ENCODE measurements at regions not wholly inside any gene's neighbourhood (a gene's known extent, or its start where the extent isn't known, plus 50 kb on each side); places are given as distances from the start of the nearest gene placed in this dataset.

DNA sequence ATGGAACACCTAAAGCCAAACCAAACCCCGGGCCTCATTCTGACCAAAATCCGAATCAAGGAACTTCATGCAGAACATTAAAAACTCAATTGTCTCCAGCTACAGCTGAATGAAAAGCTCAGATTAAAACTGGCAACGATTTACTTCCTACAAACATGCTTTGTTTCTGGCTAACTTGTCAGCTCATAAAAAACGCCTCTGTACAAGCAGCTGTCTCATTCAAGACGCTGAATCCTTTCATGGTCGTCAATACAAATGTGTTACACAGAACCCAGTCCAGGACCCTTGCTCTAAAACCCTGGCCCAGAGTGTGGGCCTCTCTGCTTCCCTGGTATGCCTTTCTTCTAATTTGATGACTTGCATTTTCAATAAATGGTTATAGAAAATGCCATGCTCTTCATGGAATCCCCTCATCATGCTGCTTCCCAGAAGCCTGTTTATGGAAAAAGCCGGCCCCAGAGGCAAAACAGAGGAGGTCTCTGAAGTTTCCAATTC lies 183.1 kb downstream of the PHLDA1 start:
- TF ChIP-seq TAF1 (IDR thresholded peaks at IDR 0.05; ENCODE audit: low read depth) (no peak), CEBPB (IDR thresholded peaks at IDR 0.05) (no peak), YY1 (IDR thresholded peaks at IDR 0.05; ENCODE audit: low read depth) (no peak), EP300 (IDR thresholded peaks at IDR 0.05; ENCODE audit: borderline replicate concordance) (no peak), ZBTB7A (IDR thresholded peaks at IDR 0.05; ENCODE audit: low read depth) (no peak), USF1 (IDR thresholded peaks at IDR 0.05) (no peak)
- TF ChIP-seq, protein P1, sequence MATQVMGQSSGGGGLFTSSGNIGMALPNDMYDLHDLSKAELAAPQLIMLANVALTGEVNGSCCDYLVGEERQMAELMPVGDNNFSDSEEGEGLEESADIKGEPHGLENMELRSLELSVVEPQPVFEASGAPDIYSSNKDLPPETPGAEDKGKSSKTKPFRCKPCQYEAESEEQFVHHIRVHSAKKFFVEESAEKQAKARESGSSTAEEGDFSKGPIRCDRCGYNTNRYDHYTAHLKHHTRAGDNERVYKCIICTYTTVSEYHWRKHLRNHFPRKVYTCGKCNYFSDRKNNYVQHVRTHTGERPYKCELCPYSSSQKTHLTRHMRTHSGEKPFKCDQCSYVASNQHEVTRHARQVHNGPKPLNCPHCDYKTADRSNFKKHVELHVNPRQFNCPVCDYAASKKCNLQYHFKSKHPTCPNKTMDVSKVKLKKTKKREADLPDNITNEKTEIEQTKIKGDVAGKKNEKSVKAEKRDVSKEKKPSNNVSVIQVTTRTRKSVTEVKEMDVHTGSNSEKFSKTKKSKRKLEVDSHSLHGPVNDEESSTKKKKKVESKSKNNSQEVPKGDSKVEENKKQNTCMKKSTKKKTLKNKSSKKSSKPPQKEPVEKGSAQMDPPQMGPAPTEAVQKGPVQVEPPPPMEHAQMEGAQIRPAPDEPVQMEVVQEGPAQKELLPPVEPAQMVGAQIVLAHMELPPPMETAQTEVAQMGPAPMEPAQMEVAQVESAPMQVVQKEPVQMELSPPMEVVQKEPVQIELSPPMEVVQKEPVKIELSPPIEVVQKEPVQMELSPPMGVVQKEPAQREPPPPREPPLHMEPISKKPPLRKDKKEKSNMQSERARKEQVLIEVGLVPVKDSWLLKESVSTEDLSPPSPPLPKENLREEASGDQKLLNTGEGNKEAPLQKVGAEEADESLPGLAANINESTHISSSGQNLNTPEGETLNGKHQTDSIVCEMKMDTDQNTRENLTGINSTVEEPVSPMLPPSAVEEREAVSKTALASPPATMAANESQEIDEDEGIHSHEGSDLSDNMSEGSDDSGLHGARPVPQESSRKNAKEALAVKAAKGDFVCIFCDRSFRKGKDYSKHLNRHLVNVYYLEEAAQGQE (IDR thresholded peaks at IDR 0.05; ENCODE audit: low read depth) = no peak

Measured in Ishikawa (cell line).